ENCODE measurements at regions not wholly inside any gene's neighbourhood (a gene's known extent, or its start where the extent isn't known, plus 50 kb on each side); places are given as distances from the start of the nearest gene placed in this dataset.

DNA sequence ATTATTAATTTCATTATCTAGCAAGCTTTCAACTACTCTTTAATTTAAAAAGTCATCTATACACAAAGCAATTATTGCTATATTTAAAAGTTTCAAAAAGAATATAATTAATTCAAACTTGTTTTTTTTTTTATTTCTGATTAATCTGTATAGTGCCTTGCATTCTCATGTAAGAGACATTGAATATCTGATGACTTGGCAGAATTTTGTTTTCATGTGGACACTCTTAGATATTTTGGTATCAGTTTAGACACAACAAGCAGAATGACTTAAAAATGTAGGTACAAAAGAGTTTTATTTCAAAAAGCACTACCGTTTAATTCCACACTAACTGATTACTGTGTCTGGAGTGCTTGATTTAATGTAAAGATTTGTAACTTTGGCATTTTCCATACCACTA is 1129.6 kb downstream of the PDHA2 start:
- TF ChIP-seq, protein P1, sequence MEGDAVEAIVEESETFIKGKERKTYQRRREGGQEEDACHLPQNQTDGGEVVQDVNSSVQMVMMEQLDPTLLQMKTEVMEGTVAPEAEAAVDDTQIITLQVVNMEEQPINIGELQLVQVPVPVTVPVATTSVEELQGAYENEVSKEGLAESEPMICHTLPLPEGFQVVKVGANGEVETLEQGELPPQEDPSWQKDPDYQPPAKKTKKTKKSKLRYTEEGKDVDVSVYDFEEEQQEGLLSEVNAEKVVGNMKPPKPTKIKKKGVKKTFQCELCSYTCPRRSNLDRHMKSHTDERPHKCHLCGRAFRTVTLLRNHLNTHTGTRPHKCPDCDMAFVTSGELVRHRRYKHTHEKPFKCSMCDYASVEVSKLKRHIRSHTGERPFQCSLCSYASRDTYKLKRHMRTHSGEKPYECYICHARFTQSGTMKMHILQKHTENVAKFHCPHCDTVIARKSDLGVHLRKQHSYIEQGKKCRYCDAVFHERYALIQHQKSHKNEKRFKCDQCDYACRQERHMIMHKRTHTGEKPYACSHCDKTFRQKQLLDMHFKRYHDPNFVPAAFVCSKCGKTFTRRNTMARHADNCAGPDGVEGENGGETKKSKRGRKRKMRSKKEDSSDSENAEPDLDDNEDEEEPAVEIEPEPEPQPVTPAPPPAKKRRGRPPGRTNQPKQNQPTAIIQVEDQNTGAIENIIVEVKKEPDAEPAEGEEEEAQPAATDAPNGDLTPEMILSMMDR (conservative IDR thresholded peaks at IDR 0.05), result no peak
- H3K4me1 Mint-ChIP-seq, result no peaks in the 10 kb centered on the region

DNA sequence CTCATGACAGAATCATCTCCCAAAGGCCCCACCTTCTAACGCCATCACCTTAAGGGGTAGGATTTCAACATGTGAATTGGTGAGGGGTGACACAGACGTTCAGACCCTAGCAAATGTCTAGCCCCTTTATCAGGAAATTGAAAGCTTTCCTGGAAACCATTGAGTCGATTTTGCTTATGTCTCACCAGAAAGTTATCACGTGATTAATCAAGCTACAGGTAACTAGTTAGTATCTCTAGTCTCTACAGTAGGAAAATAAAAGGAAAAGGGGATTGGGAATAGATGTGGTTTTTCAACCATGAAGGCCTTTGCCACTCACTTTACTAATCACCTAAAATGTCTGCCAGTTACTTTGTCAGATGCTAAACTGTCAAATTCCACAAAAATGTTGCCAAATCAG is 1133.0 kb downstream of the PDHA2 start:
- H3K4me1 Mint-ChIP-seq, result no peaks in the 10 kb centered on the region
- no peak overlapping the region for H3K4me3 Mint-ChIP-seq
- DNase-seq (ENCODE audit: low read depth, low spot score), result no peak
- H3K27me3 Mint-ChIP-seq (ENCODE audit: low read depth), result no peaks in the 10 kb centered on the region
- TF ChIP-seq, protein P1 (conservative IDR thresholded peaks at IDR 0.05), result no peak
- no peaks in the 10 kb centered on the region for H3K36me3 Mint-ChIP-seq (ENCODE audit: low read depth)
- H3K27ac Mint-ChIP-seq (ENCODE audit: unreplicated experiment), result no peak overlapping the region
- peaks cover 8% of the 10 kb centered on the region for H3K9me3 Mint-ChIP-seq

More for the DNA sequence above, 1129.6 kb downstream of the PDHA2 start:
- H3K4me3 Mint-ChIP-seq, result no peak overlapping the region
- H3K27me3 Mint-ChIP-seq (ENCODE audit: low read depth), result no peaks in the 10 kb centered on the region
- H3K36me3 Mint-ChIP-seq (ENCODE audit: low read depth), result no peaks in the 10 kb centered on the region
- no peak overlapping the region for H3K27ac Mint-ChIP-seq (ENCODE audit: unreplicated experiment)
- H3K9me3 Mint-ChIP-seq, result peaks cover 5% of the 10 kb centered on the region
- no peak for DNase-seq (ENCODE audit: low read depth, low spot score)

DNA sequence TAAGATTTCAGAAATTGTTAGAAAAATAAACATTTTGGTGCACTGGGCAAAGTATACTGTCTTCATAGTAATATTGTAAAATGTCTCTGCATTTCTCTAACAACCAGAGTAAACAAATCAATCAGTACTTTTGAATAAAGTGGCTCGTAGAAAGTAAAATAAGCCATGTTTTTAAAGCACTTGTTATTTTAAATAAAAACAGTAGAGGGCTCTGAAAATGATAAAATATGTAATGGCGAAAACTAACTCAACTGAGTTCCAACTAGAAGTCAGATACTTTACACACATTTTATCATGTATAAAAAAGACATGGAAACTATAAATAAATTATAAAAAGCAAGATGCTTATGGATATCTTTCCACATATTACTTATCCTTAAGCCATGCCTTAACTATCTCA is 1134.4 kb downstream of the PDHA2 start:
- H3K27ac Mint-ChIP-seq (ENCODE audit: unreplicated experiment), result no peak overlapping the region
- no peaks in the 10 kb centered on the region for H3K4me1 Mint-ChIP-seq
- TF ChIP-seq, protein P1 (conservative IDR thresholded peaks at IDR 0.05), result no peak
- no peaks in the 10 kb centered on the region for H3K27me3 Mint-ChIP-seq (ENCODE audit: low read depth)
- no peaks in the 10 kb centered on the region for H3K36me3 Mint-ChIP-seq (ENCODE audit: low read depth)
- H3K9me3 Mint-ChIP-seq, result peaks cover 8% of the 10 kb centered on the region
- no peak for DNase-seq (ENCODE audit: low read depth, low spot score)
- no peak overlapping the region for H3K4me3 Mint-ChIP-seq

DNA sequence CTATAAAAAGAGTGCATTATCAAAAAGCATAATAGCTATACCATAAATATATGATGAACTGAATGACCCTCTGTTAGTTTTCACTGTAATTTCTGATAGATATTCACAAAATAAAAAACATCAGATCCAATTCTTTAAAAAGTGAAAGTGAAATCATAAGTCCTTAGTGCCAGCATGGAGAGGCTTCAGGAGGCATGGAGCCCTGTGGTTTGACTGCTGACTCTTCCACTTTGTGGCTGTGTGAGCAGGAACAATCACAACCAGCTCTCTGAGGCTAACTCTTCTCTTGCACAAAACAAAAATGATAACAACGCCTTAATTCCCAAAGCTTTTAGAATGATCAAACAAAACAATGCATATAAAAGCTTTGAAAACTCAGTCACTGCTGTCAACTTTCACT is 1143.9 kb downstream of the PDHA2 start:
- TF ChIP-seq, protein P1 (conservative IDR thresholded peaks at IDR 0.05), result no peak
- no peaks in the 10 kb centered on the region for H3K4me1 Mint-ChIP-seq
- no peak overlapping the region for H3K4me3 Mint-ChIP-seq
- H3K27ac Mint-ChIP-seq (ENCODE audit: unreplicated experiment), result no peak overlapping the region
- DNase-seq (ENCODE audit: low read depth, low spot score), result no peak
- peaks cover 2% of the 10 kb centered on the region for H3K9me3 Mint-ChIP-seq
- H3K36me3 Mint-ChIP-seq (ENCODE audit: low read depth), result no peaks in the 10 kb centered on the region
- no peaks in the 10 kb centered on the region for H3K27me3 Mint-ChIP-seq (ENCODE audit: low read depth)

DNA sequence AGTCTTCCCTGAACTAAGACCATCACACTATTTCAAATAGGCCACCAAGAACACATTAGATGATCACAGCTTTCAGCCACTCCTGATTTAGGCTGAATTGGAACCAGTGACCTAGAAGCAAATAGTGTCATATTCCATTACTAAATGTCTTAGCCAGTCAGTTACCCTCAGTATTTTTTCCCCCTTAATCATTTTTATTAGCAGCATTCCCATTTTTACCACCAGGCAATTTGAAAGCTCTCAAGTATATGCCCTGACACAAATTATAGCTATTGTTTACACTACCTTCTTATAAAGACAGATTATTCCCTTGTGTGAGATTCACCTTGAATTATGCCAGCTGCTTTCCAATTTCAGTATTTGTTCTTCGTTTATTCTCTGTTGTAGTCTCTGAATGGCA is 1146.9 kb downstream of the PDHA2 start:
- Mint-ChIP-seq H3K9me3 (peaks cover 2% of the 10 kb centered on the region), H3K4me1 (no peaks in the 10 kb centered on the region), H3K27ac (ENCODE audit: unreplicated experiment) (no peak overlapping the region), H3K4me3 (no peak overlapping the region), H3K27me3 (ENCODE audit: low read depth) (no peaks in the 10 kb centered on the region), H3K36me3 (ENCODE audit: low read depth) (no peaks in the 10 kb centered on the region)
- no peak for DNase-seq (ENCODE audit: low read depth, low spot score)
- TF ChIP-seq, protein P1 (conservative IDR thresholded peaks at IDR 0.05), result no peak

DNA sequence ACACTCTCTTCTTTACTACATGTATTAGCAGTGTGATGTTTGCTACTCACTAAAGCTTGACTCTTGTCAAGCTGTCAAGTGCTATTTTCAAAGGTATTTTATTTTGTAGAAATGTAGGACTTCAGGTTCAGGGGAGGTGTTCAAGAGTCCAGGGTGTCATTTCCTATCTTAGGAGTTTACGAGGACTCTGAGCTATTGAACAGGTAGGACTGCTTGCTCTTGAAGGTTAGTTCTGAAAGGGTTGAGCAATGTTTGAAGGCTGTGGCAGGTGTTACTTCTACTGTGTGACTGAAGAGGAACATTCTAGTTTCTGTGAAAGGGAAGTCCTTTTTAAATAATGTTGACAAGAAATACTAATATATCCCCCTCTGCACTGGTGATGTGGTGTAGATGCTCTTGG is 1151.2 kb downstream of the PDHA2 start:
- Mint-ChIP-seq H3K9me3 (peaks cover 2% of the 10 kb centered on the region), H3K27ac (ENCODE audit: unreplicated experiment) (no peak overlapping the region), H3K27me3 (ENCODE audit: low read depth) (no peaks in the 10 kb centered on the region), H3K4me1 (peaks cover 8% of the 10 kb centered on the region), H3K4me3 (no peak overlapping the region), H3K36me3 (ENCODE audit: low read depth) (no peaks in the 10 kb centered on the region)
- TF ChIP-seq, protein P1 (conservative IDR thresholded peaks at IDR 0.05), result no peak
- DNase-seq (ENCODE audit: low read depth, low spot score), result no peak

Data from neural crest cell (in vitro differentiated cells).